Thoracic aorta (tissue), 2 donors: ENCODE measurements at regions not wholly inside any gene's neighbourhood (a gene's known extent, or its start where the extent isn't known, plus 50 kb on each side); places are given as distances from the start of the nearest gene placed in this dataset.

Source experiments
- ATAC-seq: fragments of 150-250 bp; one replicate; pipeline ENCODE4 v1.8.0; 2017; ENCODE audit warnings: low read depth; ENCODE audit not compliant: insufficient number of reproducible peaks, low FRiP score
- DNase-seq: peaks from one replicate; pipeline ENCODE4 v3.0.0-alpha.2; 2020; ENCODE audit warnings: low spot score
- H3K27ac ChIP-seq, 2 donors: fragments of 200-600 bp; sonication (generic); 1 replicate in 1 of 2; 2 replicates in 1 of 2; pipeline ENCODE4 v1.5.1; 2016; ENCODE audit warnings: mild to moderate bottlenecking in 2 of 2, moderate library complexity in 2 of 2
- H3K27me3 ChIP-seq: fragments of 200-600 bp; sonication (generic); replicated peaks from 2 replicates; pipeline ENCODE4 v1.6.0; 2016; ENCODE audit warnings: mild to moderate bottlenecking; ENCODE audit not compliant: insufficient read depth
- H3K36me3 ChIP-seq: fragments of 200-600 bp; sonication (generic); one replicate; pipeline ENCODE4 v1.5.1; 2016
- H3K4me1 ChIP-seq, 2 donors: fragments of 200-600 bp; sonication (generic); 1 replicate in 1 of 2; 2 replicates in 1 of 2; pipeline versions ENCODE4 v1.5.1 to v1.6.0; 2016; ENCODE audit warnings: low read depth in 2 of 2, mild to moderate bottlenecking in 1 of 2; ENCODE audit not compliant: control insufficient read depth in 1 of 2
- H3K4me3 ChIP-seq: fragments of 200-600 bp; sonication (generic); 2 replicates; pipeline ENCODE4 v1.5.1; 2016; ENCODE audit warnings: mild to moderate bottlenecking
- H3K9me3 ChIP-seq: fragments of 200-600 bp; sonication (generic); 2 replicates; pipeline ENCODE4 v1.5.1; 2016
- TF ChIP-seq, protein P1 (sequence below): fragments of 200-600 bp; sonication (generic); IDR thresholded peaks from one replicate; pipeline ENCODE4 v1.5.1; 2019; ENCODE audit warnings: antibody characterized with exemption

DNA sequence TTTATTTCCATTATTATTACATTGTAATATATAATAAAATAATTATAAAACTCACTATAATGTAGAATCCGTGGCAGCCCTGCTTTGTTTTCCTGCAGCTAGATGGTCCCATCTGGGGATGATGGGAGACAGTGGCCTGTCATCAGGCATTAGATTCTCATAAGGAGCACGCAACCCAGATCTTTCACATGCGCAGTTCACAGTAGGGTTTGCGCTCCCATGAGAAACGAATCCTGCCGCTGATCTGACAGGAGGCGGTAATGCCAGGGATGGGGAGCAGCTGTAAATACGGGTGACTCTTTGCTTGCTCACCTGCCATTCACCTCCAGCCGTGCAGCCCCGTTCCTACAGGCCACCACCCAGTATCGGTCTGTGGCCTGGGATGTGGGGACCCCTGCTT lies 1879.3 kb upstream of the WWC1 start:
- no peaks in the 10 kb centered on the region for H3K4me1 ChIP-seq
- DNase-seq (no peak), ATAC-seq (no peak)
- no peaks in the 10 kb centered on the region for H3K27me3 ChIP-seq
- H3K9me3 ChIP-seq, result no peaks in the 10 kb centered on the region
- TF ChIP-seq, protein P1, sequence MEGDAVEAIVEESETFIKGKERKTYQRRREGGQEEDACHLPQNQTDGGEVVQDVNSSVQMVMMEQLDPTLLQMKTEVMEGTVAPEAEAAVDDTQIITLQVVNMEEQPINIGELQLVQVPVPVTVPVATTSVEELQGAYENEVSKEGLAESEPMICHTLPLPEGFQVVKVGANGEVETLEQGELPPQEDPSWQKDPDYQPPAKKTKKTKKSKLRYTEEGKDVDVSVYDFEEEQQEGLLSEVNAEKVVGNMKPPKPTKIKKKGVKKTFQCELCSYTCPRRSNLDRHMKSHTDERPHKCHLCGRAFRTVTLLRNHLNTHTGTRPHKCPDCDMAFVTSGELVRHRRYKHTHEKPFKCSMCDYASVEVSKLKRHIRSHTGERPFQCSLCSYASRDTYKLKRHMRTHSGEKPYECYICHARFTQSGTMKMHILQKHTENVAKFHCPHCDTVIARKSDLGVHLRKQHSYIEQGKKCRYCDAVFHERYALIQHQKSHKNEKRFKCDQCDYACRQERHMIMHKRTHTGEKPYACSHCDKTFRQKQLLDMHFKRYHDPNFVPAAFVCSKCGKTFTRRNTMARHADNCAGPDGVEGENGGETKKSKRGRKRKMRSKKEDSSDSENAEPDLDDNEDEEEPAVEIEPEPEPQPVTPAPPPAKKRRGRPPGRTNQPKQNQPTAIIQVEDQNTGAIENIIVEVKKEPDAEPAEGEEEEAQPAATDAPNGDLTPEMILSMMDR, result no peak
- no peaks in the 10 kb centered on the region for H3K36me3 ChIP-seq
- H3K27ac ChIP-seq, result no peak overlapping the region
- H3K4me3 ChIP-seq, result no peak overlapping the region

DNA sequence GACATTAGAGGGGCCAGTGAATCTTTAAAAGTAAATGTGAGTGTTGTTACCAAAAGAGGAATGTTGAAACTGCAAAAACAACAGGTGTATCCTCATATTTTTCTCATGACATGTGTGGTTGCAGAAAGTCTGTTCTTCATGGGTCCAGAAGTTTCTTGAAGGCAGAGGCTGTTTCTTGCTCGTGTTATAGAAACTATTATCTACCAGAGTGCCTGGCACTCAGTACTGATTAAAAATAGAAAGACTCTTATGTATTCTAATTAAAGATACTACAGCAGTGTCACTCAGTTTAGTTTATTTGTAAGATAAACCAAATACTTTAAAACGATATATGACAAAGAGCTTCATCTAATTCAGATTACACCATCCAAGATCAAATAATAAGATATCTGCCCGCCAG lies 1864.2 kb upstream of the WWC1 start:
- DNase-seq, result no peak
- Histone ChIP-seq H3K27me3 (no peaks in the 10 kb centered on the region), H3K4me3 (no peak overlapping the region), H3K4me1 (no peaks in the 10 kb centered on the region), H3K27ac (no peak overlapping the region), H3K36me3 (no peaks in the 10 kb centered on the region), H3K9me3 (no peaks in the 10 kb centered on the region)
- TF ChIP-seq, protein P1, result no peak
- no peak for ATAC-seq

DNA sequence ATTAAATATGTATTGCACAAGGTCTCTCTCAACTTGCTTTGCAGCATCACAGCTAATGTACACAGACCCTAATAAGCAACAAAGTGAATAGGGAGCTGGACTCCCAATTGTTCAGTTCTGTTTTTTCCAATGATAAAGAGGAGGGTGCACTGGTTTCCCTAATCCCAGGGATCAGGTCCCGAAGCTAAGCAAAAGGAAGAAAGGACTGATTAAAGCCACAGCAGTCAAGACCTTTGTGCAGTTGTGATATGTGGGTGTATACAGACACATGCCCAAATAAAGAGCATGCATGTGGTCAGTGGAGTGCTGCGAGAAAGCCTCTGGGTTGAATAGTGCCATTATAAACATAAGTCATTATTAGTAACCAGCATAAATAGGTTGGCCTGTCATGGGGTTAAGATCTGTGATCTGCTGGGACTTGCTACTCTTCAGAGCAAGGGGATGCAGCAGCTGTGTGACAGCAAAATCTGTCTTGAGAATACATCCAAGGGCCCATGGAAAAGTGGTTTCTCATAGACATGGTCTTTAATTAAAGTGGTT lies 1863.1 kb upstream of the WWC1 start:
- DNase-seq (no peak), ATAC-seq (no peak)
- TF ChIP-seq, protein P1, result no peak
- no peaks in the 10 kb centered on the region for H3K36me3 ChIP-seq
- H3K4me3 ChIP-seq, result no peak overlapping the region
- H3K9me3 ChIP-seq, result no peaks in the 10 kb centered on the region
- no peak overlapping the region for H3K27ac ChIP-seq
- no peaks in the 10 kb centered on the region for H3K4me1 ChIP-seq
- no peaks in the 10 kb centered on the region for H3K27me3 ChIP-seq

DNA sequence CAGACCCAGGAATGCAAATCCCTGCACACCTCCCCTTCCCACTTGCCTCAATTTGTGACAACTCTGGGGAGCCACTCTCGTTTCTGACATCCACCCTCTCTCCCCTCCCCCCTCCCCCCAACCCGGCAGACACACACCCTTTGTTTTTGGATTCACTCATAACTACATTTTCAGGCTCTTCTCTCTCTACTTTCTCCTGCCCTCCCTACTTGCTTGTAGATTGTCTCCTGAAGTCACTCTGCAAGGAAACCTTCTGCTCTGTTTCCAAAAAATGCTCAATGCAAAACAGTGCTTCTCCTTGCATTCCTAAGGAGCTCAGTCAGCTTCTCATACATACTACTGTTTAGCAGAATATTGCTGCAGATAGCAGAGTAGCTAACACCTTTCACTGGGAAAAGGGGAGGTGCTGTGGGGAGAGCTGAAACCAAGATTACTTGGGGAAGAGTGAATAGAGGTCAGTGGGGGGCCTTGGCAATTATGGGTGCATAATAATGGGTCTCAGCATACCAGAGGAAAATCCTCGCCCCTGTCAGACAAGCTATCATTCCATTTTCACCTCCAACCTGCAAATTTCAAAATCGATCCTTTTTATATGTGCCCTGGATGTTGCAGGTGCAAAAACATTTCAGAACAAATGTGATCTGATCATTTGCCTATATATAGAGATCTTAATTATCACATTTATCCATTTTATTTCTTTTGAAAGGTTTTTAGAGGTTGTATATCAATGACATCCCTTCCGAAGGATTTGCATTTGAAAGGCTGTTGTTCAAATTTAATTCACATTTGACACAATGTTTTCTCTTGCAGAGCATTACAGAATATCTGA lies 1860.7 kb upstream of the WWC1 start:
- no peaks in the 10 kb centered on the region for H3K9me3 ChIP-seq
- no peak for ATAC-seq
- no peaks in the 10 kb centered on the region for H3K36me3 ChIP-seq
- no peak for DNase-seq
- TF ChIP-seq, protein P1, result no peak
- no peaks in the 10 kb centered on the region for H3K27me3 ChIP-seq
- H3K27ac ChIP-seq, result no peak overlapping the region
- no peak overlapping the region for H3K4me3 ChIP-seq
- no peaks in the 10 kb centered on the region for H3K4me1 ChIP-seq

DNA sequence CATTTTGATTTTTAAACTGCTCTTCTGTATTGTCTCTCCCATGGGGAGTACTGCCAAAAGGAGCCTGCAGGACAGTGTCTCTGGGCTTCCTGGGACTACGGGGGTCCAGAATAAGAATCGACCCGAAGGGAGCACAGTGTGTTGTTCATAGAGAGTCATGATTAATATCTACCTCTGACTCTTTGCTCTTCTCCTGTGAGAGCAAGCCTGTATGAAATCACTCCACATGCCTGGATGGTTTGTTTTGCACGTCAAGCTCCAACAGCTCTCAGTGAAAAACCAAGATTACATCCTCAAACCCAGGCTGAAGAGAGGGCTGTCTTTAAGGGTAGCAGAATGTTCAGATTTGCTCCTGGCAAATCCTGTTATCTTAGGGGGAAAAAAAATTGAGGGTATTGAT lies 1860.0 kb upstream of the WWC1 start:
- Histone ChIP-seq H3K27ac (no peak overlapping the region), H3K27me3 (no peaks in the 10 kb centered on the region), H3K4me3 (no peak overlapping the region), H3K4me1 (no peaks in the 10 kb centered on the region), H3K9me3 (no peaks in the 10 kb centered on the region), H3K36me3 (no peaks in the 10 kb centered on the region)
- DNase-seq (no peak), ATAC-seq (no peak)
- TF ChIP-seq, protein P1, result no peak
